HG02798 (cell line): ENCODE measurements at regions not wholly inside any gene's neighbourhood (a gene's known extent, or its start where the extent isn't known, plus 50 kb on each side); places are given as distances from the start of the nearest gene placed in this dataset.

ENCODE experiments used
- ATAC-seq: cut with Tn5 transposase; IDR thresholded peaks from one replicate; pipeline ENCODE4 v1.9.1; 2021; ENCODE audit warnings: mild to moderate bottlenecking; ENCODE audit not compliant: unreplicated experiment, poor library complexity

- ATAC-seq: no peak
These were observed 343.4 kb upstream of the IRX1 start for GRCh38 chr5:3252235-3252634.

GRCh38 chr5:3251784-3252183, 343.8 kb upstream of the IRX1 start:
- ATAC-seq: no peak

GRCh38 chr5:3249401-3249800, 346.2 kb upstream of the IRX1 start:
- no peak for ATAC-seq

GRCh38 chr5:3237276-3237868, 358.3 kb upstream of the IRX1 start:
- ATAC-seq: no peak

GRCh38 chr5:3234566-3234965, 361.1 kb upstream of the IRX1 start:
- no peak for ATAC-seq

- ATAC-seq: no peak
These were observed 364.7 kb upstream of the IRX1 start for GRCh38 chr5:3230941-3231340.

- no peak for ATAC-seq
These were observed 365.4 kb upstream of the IRX1 start for GRCh38 chr5:3230254-3230653.

- ATAC-seq: no peak
These were observed 369.3 kb upstream of the IRX1 start for GRCh38 chr5:3226196-3226920.

GRCh38 chr5:3225201-3225960, 370.3 kb upstream of the IRX1 start:
- no peak for ATAC-seq

- ATAC-seq: no peak
These were observed 372.7 kb upstream of the IRX1 start for GRCh38 chr5:3222924-3223323.

- no peak for ATAC-seq
These were observed 374.2 kb upstream of the IRX1 start for GRCh38 chr5:3221432-3221831.

- ATAC-seq: no peak
These were observed 374.9 kb upstream of the IRX1 start for GRCh38 chr5:3220638-3221288.

GRCh38 chr5:3220201-3220600, 375.4 kb upstream of the IRX1 start:
- ATAC-seq: no peak

- ATAC-seq: no peak
These were observed 376.5 kb upstream of the IRX1 start for GRCh38 chr5:3218916-3219650.

GRCh38 chr5:3217771-3218495, 377.7 kb upstream of the IRX1 start:
- no peak for ATAC-seq

- ATAC-seq: no peak
These were observed 378.5 kb upstream of the IRX1 start for GRCh38 chr5:3217114-3217513.

GRCh38 chr5:3216386-3216785, 379.2 kb upstream of the IRX1 start:
- no peak for ATAC-seq

GRCh38 chr5:3214838-3215374, 380.7 kb upstream of the IRX1 start:
- ATAC-seq: no peak

GRCh38 chr5:3214396-3214795, 381.2 kb upstream of the IRX1 start:
- no peak for ATAC-seq
